ENCODE measurements at regions not wholly inside any gene's neighbourhood (a gene's known extent, or its start where the extent isn't known, plus 50 kb on each side); places are given as distances from the start of the nearest gene placed in this dataset.

GRCh38 chr5:3412146-3412545 is 183.5 kb upstream of the IRX1 start (continued):
- no peak for TF ChIP-seq ARID4B (CRISPR knock-in tag; IDR thresholded peaks at IDR 0.05; ENCODE audit: borderline replicate concordance)

- Mint-ChIP-seq H3K4me3 (no peak overlapping the region), H3K36me3 (peaks cover 17% of the 10 kb centered on the region), H3K4me1 (no peaks in the 10 kb centered on the region), H3K27me3 (ENCODE audit: low read depth) (no peaks in the 10 kb centered on the region; the same call in 1 of the 2 replicates), H3K27ac (no peak overlapping the region), H3K9me3 (peaks cover 37% of the 10 kb centered on the region)
- POLR2A ChIA-PET: no interaction called here
- ATAC-seq (no peak), DNase-seq (ENCODE audit: low spot score) (no peak)
- CTCF ChIA-PET: no interaction called here
- TF ChIP-seq ZNF512 (CRISPR knock-in tag; IDR thresholded peaks at IDR 0.05; ENCODE audit: borderline replicate concordance) (no peak), GABPB1 (CRISPR knock-in tag; IDR thresholded peaks at IDR 0.05) (no peak), ZNF396 (CRISPR knock-in tag; IDR thresholded peaks at IDR 0.05; ENCODE audit: borderline replicate concordance) (no peak), AR (CRISPR knock-in tag; IDR thresholded peaks at IDR 0.05) (no peak), ZNF281 (CRISPR knock-in tag; IDR thresholded peaks at IDR 0.05) (no peak), TEAD4 (CRISPR knock-in tag; IDR thresholded peaks at IDR 0.05) (no peak), ATF1 (CRISPR knock-in tag; IDR thresholded peaks at IDR 0.05) (no peak), TEAD1 (CRISPR knock-in tag; IDR thresholded peaks at IDR 0.05) (no peak), ELF4 (CRISPR knock-in tag; IDR thresholded peaks at IDR 0.05; ENCODE audit: low read depth) (no peak), ZNF317 (CRISPR knock-in tag; IDR thresholded peaks at IDR 0.05; ENCODE audit: borderline replicate concordance, low read depth) (no peak), NR2C2 (CRISPR knock-in tag; IDR thresholded peaks at IDR 0.05) (no peak), E2F1 (CRISPR knock-in tag; IDR thresholded peaks at IDR 0.05) (no peak), NFATC4 (CRISPR knock-in tag; IDR thresholded peaks at IDR 0.05) (no peak), ATF6 (CRISPR knock-in tag; IDR thresholded peaks at IDR 0.05) (no peak)
Measured at GRCh38 chr5:3411363-3411762, 184.3 kb upstream of the IRX1 start.

Measured in WTC11 (cell line).